Kidney epithelial cell (primary cell): ENCODE measurements at regions not wholly inside any gene's neighbourhood (a gene's known extent, or its start where the extent isn't known, plus 50 kb on each side); places are given as distances from the start of the nearest gene placed in this dataset.

Source experiments
- DNase-seq: peaks from one replicate; pipeline ENCODE4 v3.0.0-alpha.2; 2010; ENCODE audit warnings: low read depth
- H3K27me3 ChIP-seq: 2 replicates; pipeline ENCODE4 v1.6.0; 2011; ENCODE audit warnings: low read length; ENCODE audit not compliant: control insufficient read depth, insufficient read depth
- H3K36me3 ChIP-seq: 2 replicates; pipeline ENCODE4 v1.5.1; 2011; ENCODE audit warnings: low read length; ENCODE audit not compliant: control insufficient read depth, insufficient read depth
- H3K4me3 ChIP-seq: 2 replicates; pipeline ENCODE4 v1.5.1; 2011; ENCODE audit warnings: low read depth, mild to moderate bottlenecking, control low read depth, low read length
- TF ChIP-seq, protein P1 (sequence below): IDR thresholded peaks from 2 replicates; pipeline ENCODE4 v1.5.1; 2011; ENCODE audit warnings: mild to moderate bottlenecking, moderate library complexity, low read length, control low read depth, inconsistent platforms; ENCODE audit not compliant: insufficient read depth, poor library complexity, severe bottlenecking

- DNase-seq: no peak
- Histone ChIP-seq H3K27me3 (no peaks in the 10 kb centered on the region), H3K36me3 (no peaks in the 10 kb centered on the region), H3K4me3 (no peak overlapping the region)
- TF ChIP-seq, protein P1, sequence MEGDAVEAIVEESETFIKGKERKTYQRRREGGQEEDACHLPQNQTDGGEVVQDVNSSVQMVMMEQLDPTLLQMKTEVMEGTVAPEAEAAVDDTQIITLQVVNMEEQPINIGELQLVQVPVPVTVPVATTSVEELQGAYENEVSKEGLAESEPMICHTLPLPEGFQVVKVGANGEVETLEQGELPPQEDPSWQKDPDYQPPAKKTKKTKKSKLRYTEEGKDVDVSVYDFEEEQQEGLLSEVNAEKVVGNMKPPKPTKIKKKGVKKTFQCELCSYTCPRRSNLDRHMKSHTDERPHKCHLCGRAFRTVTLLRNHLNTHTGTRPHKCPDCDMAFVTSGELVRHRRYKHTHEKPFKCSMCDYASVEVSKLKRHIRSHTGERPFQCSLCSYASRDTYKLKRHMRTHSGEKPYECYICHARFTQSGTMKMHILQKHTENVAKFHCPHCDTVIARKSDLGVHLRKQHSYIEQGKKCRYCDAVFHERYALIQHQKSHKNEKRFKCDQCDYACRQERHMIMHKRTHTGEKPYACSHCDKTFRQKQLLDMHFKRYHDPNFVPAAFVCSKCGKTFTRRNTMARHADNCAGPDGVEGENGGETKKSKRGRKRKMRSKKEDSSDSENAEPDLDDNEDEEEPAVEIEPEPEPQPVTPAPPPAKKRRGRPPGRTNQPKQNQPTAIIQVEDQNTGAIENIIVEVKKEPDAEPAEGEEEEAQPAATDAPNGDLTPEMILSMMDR: no peak
Measured at GRCh38 chr15:95887666-95888390, 442.7 kb upstream of the NR2F2 start.

GRCh38 chr15:95888762-95889161, 441.7 kb upstream of the NR2F2 start:
- TF ChIP-seq, protein P1: no peak
- Histone ChIP-seq H3K36me3 (no peaks in the 10 kb centered on the region), H3K4me3 (no peak overlapping the region), H3K27me3 (no peaks in the 10 kb centered on the region)
- no peak for DNase-seq

GRCh38 chr15:95894407-95894956, 436.0 kb upstream of the NR2F2 start:
- no peak for DNase-seq
- Histone ChIP-seq H3K27me3 (no peaks in the 10 kb centered on the region), H3K4me3 (no peak overlapping the region), H3K36me3 (no peaks in the 10 kb centered on the region)
- TF ChIP-seq, protein P1: no peak

- TF ChIP-seq, protein P1: no peak
- Histone ChIP-seq H3K4me3 (no peak overlapping the region), H3K36me3 (no peaks in the 10 kb centered on the region), H3K27me3 (no peaks in the 10 kb centered on the region)
- no peak for DNase-seq
Measured at GRCh38 chr15:95895508-95895907, 435.0 kb upstream of the NR2F2 start.

DNA sequence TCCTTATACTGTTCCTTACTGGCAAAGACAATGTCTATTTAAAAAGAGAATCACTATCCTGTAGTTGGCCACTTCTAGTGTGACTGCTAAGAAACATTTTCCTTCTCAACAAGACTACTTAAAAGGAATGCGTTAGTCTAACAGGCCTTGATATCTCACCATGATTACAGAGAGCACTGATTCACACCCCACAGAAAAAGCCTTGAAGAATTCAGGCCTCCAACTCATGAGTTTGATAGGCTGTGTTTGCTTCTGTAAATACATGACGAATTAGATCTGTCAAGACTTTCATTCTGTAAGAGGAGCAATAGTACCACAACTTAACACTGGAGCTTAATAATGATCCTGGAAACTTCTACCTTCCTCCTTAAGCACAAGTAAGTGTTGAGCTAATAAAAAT, 432.8 kb upstream of the NR2F2 start:
- no peak overlapping the region for H3K4me3 ChIP-seq
- DNase-seq: no peak
- TF ChIP-seq, protein P1: no peak
- H3K36me3 ChIP-seq: no peaks in the 10 kb centered on the region
- H3K27me3 ChIP-seq: no peaks in the 10 kb centered on the region

GRCh38 chr15:95898761-95899160, 431.7 kb upstream of the NR2F2 start:
- no peak overlapping the region for H3K4me3 ChIP-seq
- H3K36me3 ChIP-seq: no peaks in the 10 kb centered on the region
- no peaks in the 10 kb centered on the region for H3K27me3 ChIP-seq
- no peak for DNase-seq
- TF ChIP-seq, protein P1: no peak
